ENCODE measurements at regions not wholly inside any gene's neighbourhood (a gene's known extent, or its start where the extent isn't known, plus 50 kb on each side); places are given as distances from the start of the nearest gene placed in this dataset.

DNA sequence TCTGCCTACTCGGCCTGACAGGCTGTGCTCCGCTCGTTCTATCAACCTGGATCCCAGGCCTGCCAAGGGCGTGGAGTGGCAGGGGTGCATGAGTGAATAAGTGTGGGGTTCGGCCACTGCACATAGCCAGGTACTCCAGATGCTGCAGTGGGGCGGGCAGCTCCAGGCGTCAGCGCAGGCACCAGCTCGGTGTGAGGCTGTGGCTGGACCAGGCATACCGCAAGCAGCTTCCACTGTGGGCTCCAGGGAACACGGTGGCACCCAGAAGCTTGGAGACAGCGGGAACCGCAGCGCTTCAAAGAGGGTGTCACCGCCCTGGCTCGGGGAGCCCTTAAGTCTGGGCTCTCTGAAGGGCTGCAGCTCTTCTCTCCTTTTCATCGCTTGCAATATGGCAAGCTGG, 1630.2 kb downstream of the OLFM4 start:
- TF ChIP-seq, protein P1, sequence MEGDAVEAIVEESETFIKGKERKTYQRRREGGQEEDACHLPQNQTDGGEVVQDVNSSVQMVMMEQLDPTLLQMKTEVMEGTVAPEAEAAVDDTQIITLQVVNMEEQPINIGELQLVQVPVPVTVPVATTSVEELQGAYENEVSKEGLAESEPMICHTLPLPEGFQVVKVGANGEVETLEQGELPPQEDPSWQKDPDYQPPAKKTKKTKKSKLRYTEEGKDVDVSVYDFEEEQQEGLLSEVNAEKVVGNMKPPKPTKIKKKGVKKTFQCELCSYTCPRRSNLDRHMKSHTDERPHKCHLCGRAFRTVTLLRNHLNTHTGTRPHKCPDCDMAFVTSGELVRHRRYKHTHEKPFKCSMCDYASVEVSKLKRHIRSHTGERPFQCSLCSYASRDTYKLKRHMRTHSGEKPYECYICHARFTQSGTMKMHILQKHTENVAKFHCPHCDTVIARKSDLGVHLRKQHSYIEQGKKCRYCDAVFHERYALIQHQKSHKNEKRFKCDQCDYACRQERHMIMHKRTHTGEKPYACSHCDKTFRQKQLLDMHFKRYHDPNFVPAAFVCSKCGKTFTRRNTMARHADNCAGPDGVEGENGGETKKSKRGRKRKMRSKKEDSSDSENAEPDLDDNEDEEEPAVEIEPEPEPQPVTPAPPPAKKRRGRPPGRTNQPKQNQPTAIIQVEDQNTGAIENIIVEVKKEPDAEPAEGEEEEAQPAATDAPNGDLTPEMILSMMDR (IDR thresholded peaks at IDR 0.05): no peak
- TF ChIP-seq POLR2A (IDR thresholded peaks at IDR 0.05): no peak

Measured in Peyer's patch (tissue), 4 donors.